Glutamatergic neuron (in vitro differentiated cells): ENCODE measurements at regions not wholly inside any gene's neighbourhood (a gene's known extent, or its start where the extent isn't known, plus 50 kb on each side); places are given as distances from the start of the nearest gene placed in this dataset.

Source experiments
- DNase-seq: peaks from one replicate; pipeline ENCODE4 v3.0.0; 2022
- H3K27ac Mint-ChIP-seq: one replicate; pipeline ENCODE4 v1.8.0; 2020; ENCODE audit warnings: mild to moderate bottlenecking, mixed read lengths, inconsistent platforms; ENCODE audit not compliant: unreplicated experiment
- H3K27me3 Mint-ChIP-seq: one replicate; pipeline ENCODE4 v1.8.0; 2020; ENCODE audit warnings: mild to moderate bottlenecking, moderate library complexity, mixed read lengths, inconsistent platforms; ENCODE audit not compliant: unreplicated experiment
- H3K36me3 Mint-ChIP-seq: one replicate; pipeline ENCODE4 v1.8.0; 2020; ENCODE audit warnings: mild to moderate bottlenecking, mixed read lengths, inconsistent platforms; ENCODE audit not compliant: unreplicated experiment
- H3K4me1 Mint-ChIP-seq: one replicate; pipeline ENCODE4 v1.8.0; 2020; ENCODE audit warnings: mild to moderate bottlenecking, low read depth, mixed read lengths, inconsistent platforms; ENCODE audit not compliant: unreplicated experiment
- H3K4me3 Mint-ChIP-seq: one replicate; pipeline ENCODE4 v1.8.0; 2020; ENCODE audit warnings: mild to moderate bottlenecking, mixed read lengths, inconsistent platforms; ENCODE audit not compliant: unreplicated experiment
- H3K9me3 Mint-ChIP-seq: one replicate; pipeline ENCODE4 v1.8.0; 2020; ENCODE audit warnings: mild to moderate bottlenecking, moderate library complexity, mixed read lengths, inconsistent platforms; ENCODE audit not compliant: unreplicated experiment
- CTCF ChIP-seq: fragments of 200-600 bp; sonication (generic); IDR thresholded peaks from one replicate; pipeline ENCODE4 v1.5.0; 2021; ENCODE audit not compliant: partially characterized antibody, unreplicated experiment

- H3K9me3 Mint-ChIP-seq = no peaks in the 10 kb centered on the region
- no peak for DNase-seq
- TF ChIP-seq CTCF = no peak
- peaks cover 2% of the 10 kb centered on the region for H3K4me1 Mint-ChIP-seq
- H3K4me3 Mint-ChIP-seq = no peak overlapping the region
- no peaks in the 10 kb centered on the region for H3K36me3 Mint-ChIP-seq
- no peak overlapping the region for H3K27ac Mint-ChIP-seq
- H3K27me3 Mint-ChIP-seq = peaks cover 1% of the 10 kb centered on the region
Measured at GRCh38 chr3:186464424-186465093, 79.6 kb downstream of the CRYGS start.

GRCh38 chr3:186461141-186461540, 83.0 kb downstream of the CRYGS start:
- Mint-ChIP-seq H3K9me3 (no peaks in the 10 kb centered on the region), H3K27ac (no peak overlapping the region), H3K4me3 (no peak overlapping the region), H3K36me3 (no peaks in the 10 kb centered on the region), H3K27me3 (peaks cover 1% of the 10 kb centered on the region), H3K4me1 (peaks cover 12% of the 10 kb centered on the region)
- DNase-seq = no peak
- no peak for TF ChIP-seq CTCF

GRCh38 chr3:186459108-186459467, 85.1 kb downstream of the CRYGS start:
- Mint-ChIP-seq H3K27ac (no peak overlapping the region), H3K27me3 (peaks cover 4% of the 10 kb centered on the region), H3K4me3 (no peak overlapping the region), H3K4me1 (peaks cover 24% of the 10 kb centered on the region), H3K36me3 (no peaks in the 10 kb centered on the region), H3K9me3 (no peaks in the 10 kb centered on the region)
- DNase-seq = no peak
- no peak for TF ChIP-seq CTCF

GRCh38 chr3:186458306-186459107, 85.7 kb downstream of the CRYGS start:
- Mint-ChIP-seq H3K9me3 (no peaks in the 10 kb centered on the region), H3K4me1 (peaks cover 24% of the 10 kb centered on the region), H3K27ac (no peak overlapping the region), H3K27me3 (peaks cover 3% of the 10 kb centered on the region), H3K36me3 (no peaks in the 10 kb centered on the region), H3K4me3 (no peak overlapping the region)
- no peak for TF ChIP-seq CTCF
- DNase-seq = no peak

- peaks cover 24% of the 10 kb centered on the region for H3K4me1 Mint-ChIP-seq
- H3K4me3 Mint-ChIP-seq = no peak overlapping the region
- peaks cover under 1% of the 10 kb centered on the region for H3K9me3 Mint-ChIP-seq
- H3K27me3 Mint-ChIP-seq = peaks cover 3% of the 10 kb centered on the region
- DNase-seq = no peak
- peak overlapping the region; percentile 71 for H3K27ac Mint-ChIP-seq
- H3K36me3 Mint-ChIP-seq = no peaks in the 10 kb centered on the region
- no peak for TF ChIP-seq CTCF
Measured at GRCh38 chr3:186457236-186457635, 86.9 kb downstream of the CRYGS start.
